Body of pancreas (tissue), 4 donors: ENCODE measurements at regions not wholly inside any gene's neighbourhood (a gene's known extent, or its start where the extent isn't known, plus 50 kb on each side); places are given as distances from the start of the nearest gene placed in this dataset.

Experiments used
- ATAC-seq: fragments of 150-250 bp; one replicate; pipeline ENCODE4 v1.9.1; 2016
- DNase-seq, 4 donors: peaks; one replicate each; pipeline ENCODE4 v3.0.0-alpha.2; 2019
- H3K27ac ChIP-seq, 4 donors: fragments of 200-600 bp; sonication (generic); 1 replicate in 3 of 4; 2 replicates in 1 of 4; pipeline versions ENCODE4 v1.5.1 to v1.6.1; 2016 to 2019; ENCODE audit warnings: mild to moderate bottlenecking in 1 of 4, mixed read lengths in 1 of 4, moderate library complexity in 1 of 4
- H3K27me3 ChIP-seq, 2 donors: fragments of 200-600 bp; sonication (generic); one replicate each; pipeline ENCODE4 v1.6.0; 2016; ENCODE audit warnings: mild to moderate bottlenecking in 1 of 2
- H3K36me3 ChIP-seq, 2 donors: fragments of 200-600 bp; sonication (generic); replicated peaks in 1 of 2; 2 replicates each; pipeline ENCODE4 v1.5.1; 2016; ENCODE audit warnings: low read depth in 2 of 2; ENCODE audit not compliant: insufficient read depth in 1 of 2
- H3K4me1 ChIP-seq: fragments of 200-600 bp; sonication (generic); one replicate; pipeline ENCODE4 v1.6.0; 2016
- H3K4me3 ChIP-seq, 2 donors: fragments of 200-600 bp; sonication (generic); 1 replicate in 1 of 2; 2 replicates in 1 of 2; pipeline ENCODE4 v1.5.1; 2016 to 2019
- H3K9me3 ChIP-seq, 3 donors: fragments of 200-600 bp; sonication (generic); 1 replicate in 2 of 3; 2 replicates in 1 of 3; pipeline ENCODE4 v1.5.1; 2016
- POLR2A ChIP-seq, 3 donors: fragments of 450-650 bp; IDR thresholded peaks; one replicate each; pipeline ENCODE4 v1.6.1; 2016; ENCODE audit warnings: antibody characterized with exemption in 3 of 3, mild to moderate bottlenecking in 2 of 3
- WGBS, 2 donors: methylation state at CpG; one replicate each; pipeline ENCODE4 v1.1.5; 2017; 5-methylcytosine and 5-hydroxymethylcytosine counted together
- intact Hi-C: fragments of 100-400 bp; cut with DNase I; formaldehyde crosslinking; loops from one replicate; pipeline ENCODE4 v1.15.1; 2023
- TF ChIP-seq, protein P1 (sequence below), 7 experiments: fragments of 450-650 bp in 4 of 7; fragments of 200-600 bp in 3 of 7; sonication (generic) in 3 of 7; IDR thresholded peaks; one replicate each; pipeline ENCODE4 v1.5.1; 2016 to 2019; ENCODE audit warnings: antibody characterized with exemption in 7 of 7

GRCh38 chr1:30378003-30378596 lies 345.3 kb downstream of the MATN1 start:
- no peak for TF ChIP-seq POLR2A (IDR thresholded peaks at IDR 0.05)
- TF ChIP-seq, protein P1, sequence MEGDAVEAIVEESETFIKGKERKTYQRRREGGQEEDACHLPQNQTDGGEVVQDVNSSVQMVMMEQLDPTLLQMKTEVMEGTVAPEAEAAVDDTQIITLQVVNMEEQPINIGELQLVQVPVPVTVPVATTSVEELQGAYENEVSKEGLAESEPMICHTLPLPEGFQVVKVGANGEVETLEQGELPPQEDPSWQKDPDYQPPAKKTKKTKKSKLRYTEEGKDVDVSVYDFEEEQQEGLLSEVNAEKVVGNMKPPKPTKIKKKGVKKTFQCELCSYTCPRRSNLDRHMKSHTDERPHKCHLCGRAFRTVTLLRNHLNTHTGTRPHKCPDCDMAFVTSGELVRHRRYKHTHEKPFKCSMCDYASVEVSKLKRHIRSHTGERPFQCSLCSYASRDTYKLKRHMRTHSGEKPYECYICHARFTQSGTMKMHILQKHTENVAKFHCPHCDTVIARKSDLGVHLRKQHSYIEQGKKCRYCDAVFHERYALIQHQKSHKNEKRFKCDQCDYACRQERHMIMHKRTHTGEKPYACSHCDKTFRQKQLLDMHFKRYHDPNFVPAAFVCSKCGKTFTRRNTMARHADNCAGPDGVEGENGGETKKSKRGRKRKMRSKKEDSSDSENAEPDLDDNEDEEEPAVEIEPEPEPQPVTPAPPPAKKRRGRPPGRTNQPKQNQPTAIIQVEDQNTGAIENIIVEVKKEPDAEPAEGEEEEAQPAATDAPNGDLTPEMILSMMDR (IDR thresholded peaks at IDR 0.05), result no peak
- 59 to 73% methylated on average over 9 to 10 of the region's 10 CpGs for WGBS, 2 donors
- Histone ChIP-seq H3K4me1 (peaks cover 5% of the 10 kb centered on the region), H3K27me3 (no peaks in the 10 kb centered on the region), H3K27ac (no peak overlapping the region), H3K9me3 (no peaks in the 10 kb centered on the region), H3K4me3 (no peak overlapping the region), H3K36me3 (no peaks in the 10 kb centered on the region)
- intact Hi-C loops, result no loop called here
- DNase-seq (no peak), ATAC-seq (no peak)

GRCh38 chr1:30377230-30378002 lies 346.0 kb downstream of the MATN1 start:
- no peaks in the 10 kb centered on the region for H3K27me3 ChIP-seq
- TF ChIP-seq, protein P1 (IDR thresholded peaks at IDR 0.05), result no peak
- TF ChIP-seq POLR2A (IDR thresholded peaks at IDR 0.05), result no peak
- H3K27ac ChIP-seq, result no peak overlapping the region
- H3K4me1 ChIP-seq, result peaks cover 5% of the 10 kb centered on the region
- no peaks in the 10 kb centered on the region for H3K36me3 ChIP-seq
- no peaks in the 10 kb centered on the region for H3K9me3 ChIP-seq
- H3K4me3 ChIP-seq, result no peak overlapping the region
- ATAC-seq (no peak), DNase-seq (no peak)
- intact Hi-C loops, result no loop called here
- 50 to 64% methylated on average over 6 to 11 of the region's 11 CpGs for WGBS, 2 donors

GRCh38 chr1:30376054-30376697 lies 347.2 kb downstream of the MATN1 start:
- no peak for DNase-seq
- WGBS, 2 donors, result 57 to 67% methylated on average over 7 of the region's 7 CpGs
- no peak overlapping the region for H3K4me3 ChIP-seq
- intact Hi-C loops, result no loop called here
- no peak for TF ChIP-seq POLR2A (IDR thresholded peaks at IDR 0.05)
- TF ChIP-seq, protein P1 (IDR thresholded peaks at IDR 0.05), result no peak
- ATAC-seq, result no peak
- no peaks in the 10 kb centered on the region for H3K36me3 ChIP-seq
- no peak overlapping the region for H3K27ac ChIP-seq
- H3K27me3 ChIP-seq, result no peaks in the 10 kb centered on the region
- no peaks in the 10 kb centered on the region for H3K9me3 ChIP-seq
- peaks cover 5% of the 10 kb centered on the region for H3K4me1 ChIP-seq

DNA sequence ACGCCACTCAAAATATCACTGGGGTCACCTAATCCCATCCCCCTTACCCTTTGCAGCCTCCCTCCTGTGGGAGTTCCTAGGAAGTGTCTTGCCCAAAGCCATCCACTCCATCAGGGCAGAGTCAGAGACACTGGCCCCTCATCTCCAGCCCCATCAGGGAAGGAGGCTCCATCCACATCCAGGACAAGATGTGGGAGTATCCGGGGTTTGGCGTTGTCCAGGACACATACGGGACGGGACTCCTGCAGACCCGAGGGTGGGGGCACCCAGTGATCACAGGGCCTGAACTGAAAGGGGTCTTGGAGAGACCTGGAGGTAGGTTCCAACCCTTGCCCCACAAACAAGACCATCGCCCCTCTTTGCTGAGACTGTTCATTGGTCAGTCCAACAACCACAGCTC lies 348.2 kb downstream of the MATN1 start:
- DNase-seq, result no peak
- Histone ChIP-seq H3K4me3 (no peak overlapping the region), H3K27me3 (no peaks in the 10 kb centered on the region)

More for the DNA sequence above, 348.2 kb downstream of the MATN1 start:
- Histone ChIP-seq H3K4me1 (peaks cover 3% of the 10 kb centered on the region), H3K9me3 (no peaks in the 10 kb centered on the region), H3K36me3 (no peaks in the 10 kb centered on the region), H3K27ac (no peak overlapping the region)
- 64 to 71% methylated on average over 4 to 7 of the region's 7 CpGs for WGBS, 2 donors
- no peak for ATAC-seq
- intact Hi-C loops, result no loop called here
- TF ChIP-seq, protein P1 (IDR thresholded peaks at IDR 0.05), result no peak
- TF ChIP-seq POLR2A (IDR thresholded peaks at IDR 0.05), result no peak
